ENCODE measurements at regions not wholly inside any gene's neighbourhood (a gene's known extent, or its start where the extent isn't known, plus 50 kb on each side); places are given as distances from the start of the nearest gene placed in this dataset.

GRCh38 chr6:115287467-115287866 lies 773.2 kb downstream of the FRK start (continued):
- no peak for TF ChIP-seq REST (IDR thresholded peaks at IDR 0.05; ENCODE audit: low read depth, low read length)
- no peak for TF ChIP-seq SRF (IDR thresholded peaks at IDR 0.05; ENCODE audit: low read depth in 2 of 2, low read length in 2 of 2)
- TF ChIP-seq TBL1XR1 (IDR thresholded peaks at IDR 0.05; ENCODE audit: low read depth, low read length): no peak
- TF ChIP-seq SIN3A (IDR thresholded peaks at IDR 0.05; ENCODE audit: low read depth, low read length): no peak

GRCh38 chr6:115276881-115277565 lies 783.7 kb downstream of the FRK start:
- ChIA-PET SMC1A (ENCODE audit: uncharacterized antibody, unreplicated experiment) (no interaction called here), POLR2A (no interaction called here), RAD21 (ENCODE audit: unreplicated experiment) (no interaction called here), CTCF (no interaction called here)
- Histone ChIP-seq H3K4me1 (ENCODE audit: control insufficient read depth, insufficient read depth, low read length) (no peaks in the 10 kb centered on the region), H3K4me3 (no peak overlapping the region), H3K79me2 (ENCODE audit: control insufficient read depth, insufficient read depth, low read length) (no peaks in the 10 kb centered on the region), H3K9ac (ENCODE audit: control insufficient read depth, insufficient read depth, low read length) (no peak overlapping the region), H4K20me1 (ENCODE audit: control insufficient read depth, insufficient read depth) (no peaks in the 10 kb centered on the region), H3K36me3 (ENCODE audit: control insufficient read depth in 2 of 2, insufficient read depth in 2 of 2, low read length in 1 of 2) (no peaks in the 10 kb centered on the region), H3K4me2 (ENCODE audit: control insufficient read depth, insufficient read depth) (no peak overlapping the region), H2AFZ (ENCODE audit: control insufficient read depth, low read depth, low read length) (no peak overlapping the region), H3K27me3 (replicated peaks in 1 of 2; ENCODE audit: control insufficient read depth in 2 of 2, insufficient read depth in 2 of 2, low read length in 1 of 2) (no peaks in the 10 kb centered on the region), H3K27ac (ENCODE audit: control insufficient read depth, insufficient read depth) (no peak overlapping the region), H3K9me3 (replicated peaks; ENCODE audit: control insufficient read depth, insufficient read depth, low read length) (no peaks in the 10 kb centered on the region)
- DNase-seq (ENCODE audit: low read depth, low spot score): no peak
- in situ Hi-C loops (cut with MboI): no loop called here
- 8% methylated on average over 3 of the region's 3 CpGs for WGBS (ENCODE audit: insufficient coverage, insufficient replicate concordance, low lambda C conversion rate, missing lambda C conversion rate)
- no peak for ATAC-seq
- intact Hi-C loops (cut with micrococcal nuclease; ENCODE audit: unreplicated experiment): no loop called here
- no TSS peak for BruUV-seq (replicated peaks)
- FAIRE-seq: no peak
- no peak for TF ChIP-seq SUZ12 (IDR thresholded peaks at IDR 0.05; ENCODE audit: unreplicated experiment)
- TF ChIP-seq ZBTB40 (IDR thresholded peaks at IDR 0.05; ENCODE audit: borderline replicate concordance): no peak
- TF ChIP-seq PRDM15 (CRISPR knock-in tag; IDR thresholded peaks at IDR 0.05): no peak
- no peak for TF ChIP-seq TCF12 (IDR thresholded peaks at IDR 0.05; ENCODE audit: low read depth, low read length)
- no peak for TF ChIP-seq GATAD2B (conservative IDR thresholded peaks at IDR 0.05; ENCODE audit: low read depth)
